Heart left ventricle (tissue), 13 donors: ENCODE measurements at regions not wholly inside any gene's neighbourhood (a gene's known extent, or its start where the extent isn't known, plus 50 kb on each side); places are given as distances from the start of the nearest gene placed in this dataset.

Source experiments
- POLR2A ChIP-seq, 2 donors: fragments of 450-650 bp; IDR thresholded peaks; one replicate each; pipeline ENCODE4 v1.6.1; 2017; ENCODE audit warnings: antibody characterized with exemption in 2 of 2, mild to moderate bottlenecking in 2 of 2, moderate library complexity in 2 of 2
- TF ChIP-seq, protein P1 (sequence below), 12 donors: fragments of 200-600 bp; sonication (generic) in 4 of 12; IDR thresholded peaks; one replicate each; pipeline versions ENCODE4 v1.5.0 to v1.8.0; 2018 to 2022; ENCODE audit warnings: antibody characterized with exemption in 12 of 12, mild to moderate bottlenecking in 5 of 12
- donor health status: ischemic (EF 13 %, LVEDD 7.1; RV severe dilation, severe dysfunction).
- donor health status: DM: no; HTN: yes; CAD: no.
- donor health status: DM: no; HTN: no; CAD: no.
- donor health status: ischemic (EF 25% LVEDD 6.9; RV normal size, moderate dysfunction).
- donor health status: ischemic (EF 25% LVEDD 5.7; RV mildly dilated, moderate dysfunction).
- donor health status: ischemic (EF 35%, LVEDD 5.7; RV mildly dilated, moderate dysfunction).
- donor health status: nonischemic (EF 11% LVEDD 7.7; RV severe dilation, severe dysfunction).
- donor health status: DM: yes; HTN: yes; CAD: no.
- donor health status: PGD.
- donor health status: ischemic (EF 29% LVEDD 5.4; RV normal size, mild dysfunction).
- donor health status: nonischemic (EF 23%, LVEDD 6.1; RV moderate dilation, normal function).

DNA sequence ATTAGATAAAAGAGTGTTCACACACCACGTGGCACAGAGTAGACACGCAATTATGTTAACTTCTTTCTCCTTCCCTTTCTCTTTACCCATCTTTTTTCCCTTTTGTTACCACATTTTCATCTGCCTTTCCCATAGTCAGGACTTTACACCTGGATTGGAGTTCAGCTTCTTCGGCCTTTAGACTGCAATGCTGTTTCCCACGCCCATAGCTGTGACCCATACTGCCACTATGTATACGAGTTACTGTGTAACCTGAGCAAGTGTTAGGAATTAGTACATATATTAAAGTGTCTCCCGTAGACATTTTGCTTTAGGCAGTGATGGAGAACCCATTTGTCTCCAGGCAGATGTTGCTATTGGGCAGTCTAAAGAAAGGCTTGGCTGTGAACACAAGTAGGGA, 143.6 kb upstream of the SLC28A3 start:
- TF ChIP-seq, protein P1, sequence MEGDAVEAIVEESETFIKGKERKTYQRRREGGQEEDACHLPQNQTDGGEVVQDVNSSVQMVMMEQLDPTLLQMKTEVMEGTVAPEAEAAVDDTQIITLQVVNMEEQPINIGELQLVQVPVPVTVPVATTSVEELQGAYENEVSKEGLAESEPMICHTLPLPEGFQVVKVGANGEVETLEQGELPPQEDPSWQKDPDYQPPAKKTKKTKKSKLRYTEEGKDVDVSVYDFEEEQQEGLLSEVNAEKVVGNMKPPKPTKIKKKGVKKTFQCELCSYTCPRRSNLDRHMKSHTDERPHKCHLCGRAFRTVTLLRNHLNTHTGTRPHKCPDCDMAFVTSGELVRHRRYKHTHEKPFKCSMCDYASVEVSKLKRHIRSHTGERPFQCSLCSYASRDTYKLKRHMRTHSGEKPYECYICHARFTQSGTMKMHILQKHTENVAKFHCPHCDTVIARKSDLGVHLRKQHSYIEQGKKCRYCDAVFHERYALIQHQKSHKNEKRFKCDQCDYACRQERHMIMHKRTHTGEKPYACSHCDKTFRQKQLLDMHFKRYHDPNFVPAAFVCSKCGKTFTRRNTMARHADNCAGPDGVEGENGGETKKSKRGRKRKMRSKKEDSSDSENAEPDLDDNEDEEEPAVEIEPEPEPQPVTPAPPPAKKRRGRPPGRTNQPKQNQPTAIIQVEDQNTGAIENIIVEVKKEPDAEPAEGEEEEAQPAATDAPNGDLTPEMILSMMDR (IDR thresholded peaks at IDR 0.05), result no peak
- TF ChIP-seq POLR2A (IDR thresholded peaks at IDR 0.05), result no peak
